Neural cell (in vitro differentiated cells): ENCODE measurements at regions not wholly inside any gene's neighbourhood (a gene's known extent, or its start where the extent isn't known, plus 50 kb on each side); places are given as distances from the start of the nearest gene placed in this dataset.

Source experiments
- H2AFZ ChIP-seq: fragments of 200-600, 300-800 bp; sonication (generic), shearing (Covaris generic); 2 replicates; pipeline ENCODE4 v1.6.0; 2014; ENCODE audit warnings: low read depth, mild to moderate bottlenecking, antibody characterized with exemption, low read length, moderate library complexity
- H3F3A ChIP-seq: fragments of 200-600 bp; shearing (Covaris generic); 2 replicates; pipeline ENCODE4 v1.6.1; 2016; ENCODE audit warnings: mild to moderate bottlenecking, moderate library complexity, mixed read lengths, antibody characterized with exemption, low read length; ENCODE audit not compliant: insufficient read depth, poor library complexity, severe bottlenecking
- H3K27ac ChIP-seq: fragments of 200-600, 300-800 bp; sonication (generic), shearing (Covaris generic); 2 replicates; pipeline ENCODE4 v1.5.1; 2014; ENCODE audit warnings: mild to moderate bottlenecking, low read length, moderate library complexity
- H3K27me3 ChIP-seq: fragments of 300-800, 200-600 bp; sonication (generic), shearing (Covaris generic); 2 replicates; pipeline ENCODE4 v1.6.0; 2014; ENCODE audit warnings: mild to moderate bottlenecking, low read depth, low read length, moderate library complexity; ENCODE audit not compliant: insufficient read depth
- H3K36me3 ChIP-seq: fragments of 300-800, 200-600 bp; sonication (generic), shearing (Covaris generic); 2 replicates; pipeline ENCODE4 v1.5.1; 2014; ENCODE audit warnings: mild to moderate bottlenecking, antibody characterized with exemption, low read length, moderate library complexity; ENCODE audit not compliant: insufficient read depth
- H3K4me2 ChIP-seq: fragments of 300-800, 200-600 bp; sonication (generic), shearing (Covaris generic); 2 replicates; pipeline ENCODE4 v1.6.0; 2014; ENCODE audit warnings: mild to moderate bottlenecking, low read length
- H3K4me3 ChIP-seq: fragments of 300-800, 200-600 bp; sonication (generic), shearing (Covaris generic); 2 replicates; pipeline ENCODE4 v1.5.1; 2014; ENCODE audit warnings: mild to moderate bottlenecking, low read length, moderate library complexity
- H3K79me2 ChIP-seq: fragments of 200-600 bp; shearing (Covaris generic); replicated peaks from 2 replicates; pipeline ENCODE4 v1.6.0; 2014; ENCODE audit warnings: mild to moderate bottlenecking, low read length, moderate library complexity; ENCODE audit not compliant: insufficient read depth
- H3K9ac ChIP-seq: fragments of 300-800, 200-600 bp; sonication (generic), shearing (Covaris generic); 2 replicates; pipeline ENCODE4 v1.6.1; 2016; ENCODE audit warnings: mild to moderate bottlenecking, low read length, mixed read lengths
- H3K9me2 ChIP-seq: fragments of 200-600 bp; shearing (Covaris generic); 2 replicates; pipeline ENCODE4 v1.6.1; 2016; ENCODE audit warnings: mild to moderate bottlenecking, low read length, mixed read lengths; ENCODE audit not compliant: insufficient read depth
- H3K9me3 ChIP-seq: fragments of 200-600, 300-800 bp; sonication (generic), shearing (Covaris generic); 2 replicates; pipeline ENCODE4 v1.6.1; 2016; ENCODE audit warnings: mild to moderate bottlenecking, mixed run types, low read length, moderate library complexity, mixed read lengths
- H4K20me1 ChIP-seq: fragments of 200-600 bp; shearing (Covaris generic); 2 replicates; pipeline ENCODE4 v1.6.1; 2016; ENCODE audit warnings: mild to moderate bottlenecking, mixed run types; ENCODE audit not compliant: insufficient read depth
- EP300 ChIP-seq: fragments of 450-650 bp; conservative IDR thresholded peaks from 2 replicates; pipeline ENCODE4 v1.6.1; 2014; ENCODE audit warnings: antibody characterized with exemption, mild to moderate bottlenecking, moderate library complexity; ENCODE audit not compliant: poor library complexity, severe bottlenecking
- EZH2 ChIP-seq: fragments of 200-600, 300-800 bp; shearing (Covaris generic), sonication (generic); IDR thresholded peaks from 2 replicates; pipeline ENCODE4 v1.6.1; 2014; ENCODE audit warnings: antibody characterized with exemption, low read length, borderline replicate concordance, mild to moderate bottlenecking; ENCODE audit not compliant: insufficient read depth, poor library complexity, severe bottlenecking
- MXI1 ChIP-seq: fragments of 450-650 bp; conservative IDR thresholded peaks from 2 replicates; pipeline ENCODE4 v1.6.1; 2014; ENCODE audit warnings: antibody characterized with exemption, mild to moderate bottlenecking; ENCODE audit not compliant: poor library complexity, severe bottlenecking
- POLR2AphosphoS5 ChIP-seq: IDR thresholded peaks from 2 replicates; pipeline ENCODE4 v1.6.1; 2012
- RAD21 ChIP-seq: fragments of 450-650 bp; conservative IDR thresholded peaks from 2 replicates; pipeline ENCODE4 v1.6.1; 2014; ENCODE audit warnings: antibody characterized with exemption, mild to moderate bottlenecking, moderate library complexity
- SMC3 ChIP-seq: fragments of 450-650 bp; conservative IDR thresholded peaks from 2 replicates; pipeline ENCODE4 v1.6.1; 2014; ENCODE audit warnings: antibody characterized with exemption, mild to moderate bottlenecking, moderate library complexity; ENCODE audit not compliant: poor library complexity
- TAF1 ChIP-seq: IDR thresholded peaks from 2 replicates; pipeline ENCODE4 v1.6.1; 2012; ENCODE audit warnings: low read depth
- TF ChIP-seq, protein P1 (sequence below): IDR thresholded peaks from 2 replicates; pipeline ENCODE4 v1.6.1; 2012; ENCODE audit warnings: borderline replicate concordance
- TF ChIP-seq, protein P2 (sequence below): fragments of 450-650 bp; IDR thresholded peaks from 2 replicates; pipeline ENCODE4 v1.5.1; 2014; ENCODE audit warnings: antibody characterized with exemption, mild to moderate bottlenecking, moderate library complexity; ENCODE audit not compliant: poor library complexity, severe bottlenecking

DNA sequence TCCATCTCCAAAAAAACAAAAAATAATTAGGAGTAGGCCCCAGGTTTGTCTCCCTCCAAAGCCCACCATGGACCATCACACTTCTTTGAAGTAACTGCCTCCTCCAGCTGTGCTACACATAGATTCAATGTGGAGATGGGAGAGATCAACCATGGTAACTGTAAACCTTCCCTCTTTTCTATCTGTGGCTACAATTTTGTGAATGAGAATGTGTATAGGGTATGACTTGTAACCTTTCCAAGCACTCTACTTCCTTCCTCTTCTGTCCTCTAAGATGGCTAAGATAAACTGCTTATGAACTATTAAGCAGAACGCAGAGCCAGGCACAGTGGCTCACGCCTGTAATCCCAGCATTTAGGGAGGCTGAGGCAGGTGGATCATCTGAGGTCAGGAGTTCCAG, 55.5 kb upstream of the ATP11B start:
- no peaks in the 10 kb centered on the region for H3K36me3 ChIP-seq
- H3K79me2 ChIP-seq, result no peaks in the 10 kb centered on the region
- no peak overlapping the region for H3K4me2 ChIP-seq
- H3K9me3 ChIP-seq, result no peaks in the 10 kb centered on the region
- H3K9ac ChIP-seq, result no peak overlapping the region
- no peak overlapping the region for H3K4me3 ChIP-seq
- H4K20me1 ChIP-seq, result no peaks in the 10 kb centered on the region
- no peaks in the 10 kb centered on the region for H3F3A ChIP-seq
- no peaks in the 10 kb centered on the region for H3K9me2 ChIP-seq
- H3K27ac ChIP-seq, result no peak overlapping the region
- H3K27me3 ChIP-seq, result no peaks in the 10 kb centered on the region
- no peak overlapping the region for H2AFZ ChIP-seq
- TF ChIP-seq, protein P1, sequence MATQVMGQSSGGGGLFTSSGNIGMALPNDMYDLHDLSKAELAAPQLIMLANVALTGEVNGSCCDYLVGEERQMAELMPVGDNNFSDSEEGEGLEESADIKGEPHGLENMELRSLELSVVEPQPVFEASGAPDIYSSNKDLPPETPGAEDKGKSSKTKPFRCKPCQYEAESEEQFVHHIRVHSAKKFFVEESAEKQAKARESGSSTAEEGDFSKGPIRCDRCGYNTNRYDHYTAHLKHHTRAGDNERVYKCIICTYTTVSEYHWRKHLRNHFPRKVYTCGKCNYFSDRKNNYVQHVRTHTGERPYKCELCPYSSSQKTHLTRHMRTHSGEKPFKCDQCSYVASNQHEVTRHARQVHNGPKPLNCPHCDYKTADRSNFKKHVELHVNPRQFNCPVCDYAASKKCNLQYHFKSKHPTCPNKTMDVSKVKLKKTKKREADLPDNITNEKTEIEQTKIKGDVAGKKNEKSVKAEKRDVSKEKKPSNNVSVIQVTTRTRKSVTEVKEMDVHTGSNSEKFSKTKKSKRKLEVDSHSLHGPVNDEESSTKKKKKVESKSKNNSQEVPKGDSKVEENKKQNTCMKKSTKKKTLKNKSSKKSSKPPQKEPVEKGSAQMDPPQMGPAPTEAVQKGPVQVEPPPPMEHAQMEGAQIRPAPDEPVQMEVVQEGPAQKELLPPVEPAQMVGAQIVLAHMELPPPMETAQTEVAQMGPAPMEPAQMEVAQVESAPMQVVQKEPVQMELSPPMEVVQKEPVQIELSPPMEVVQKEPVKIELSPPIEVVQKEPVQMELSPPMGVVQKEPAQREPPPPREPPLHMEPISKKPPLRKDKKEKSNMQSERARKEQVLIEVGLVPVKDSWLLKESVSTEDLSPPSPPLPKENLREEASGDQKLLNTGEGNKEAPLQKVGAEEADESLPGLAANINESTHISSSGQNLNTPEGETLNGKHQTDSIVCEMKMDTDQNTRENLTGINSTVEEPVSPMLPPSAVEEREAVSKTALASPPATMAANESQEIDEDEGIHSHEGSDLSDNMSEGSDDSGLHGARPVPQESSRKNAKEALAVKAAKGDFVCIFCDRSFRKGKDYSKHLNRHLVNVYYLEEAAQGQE, result no peak
- TF ChIP-seq EP300, result no peak
- TF ChIP-seq EZH2, result no peak
- TF ChIP-seq, protein P2, sequence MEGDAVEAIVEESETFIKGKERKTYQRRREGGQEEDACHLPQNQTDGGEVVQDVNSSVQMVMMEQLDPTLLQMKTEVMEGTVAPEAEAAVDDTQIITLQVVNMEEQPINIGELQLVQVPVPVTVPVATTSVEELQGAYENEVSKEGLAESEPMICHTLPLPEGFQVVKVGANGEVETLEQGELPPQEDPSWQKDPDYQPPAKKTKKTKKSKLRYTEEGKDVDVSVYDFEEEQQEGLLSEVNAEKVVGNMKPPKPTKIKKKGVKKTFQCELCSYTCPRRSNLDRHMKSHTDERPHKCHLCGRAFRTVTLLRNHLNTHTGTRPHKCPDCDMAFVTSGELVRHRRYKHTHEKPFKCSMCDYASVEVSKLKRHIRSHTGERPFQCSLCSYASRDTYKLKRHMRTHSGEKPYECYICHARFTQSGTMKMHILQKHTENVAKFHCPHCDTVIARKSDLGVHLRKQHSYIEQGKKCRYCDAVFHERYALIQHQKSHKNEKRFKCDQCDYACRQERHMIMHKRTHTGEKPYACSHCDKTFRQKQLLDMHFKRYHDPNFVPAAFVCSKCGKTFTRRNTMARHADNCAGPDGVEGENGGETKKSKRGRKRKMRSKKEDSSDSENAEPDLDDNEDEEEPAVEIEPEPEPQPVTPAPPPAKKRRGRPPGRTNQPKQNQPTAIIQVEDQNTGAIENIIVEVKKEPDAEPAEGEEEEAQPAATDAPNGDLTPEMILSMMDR, result no peak
- no peak for TF ChIP-seq MXI1
- no peak for TF ChIP-seq TAF1

DNA sequence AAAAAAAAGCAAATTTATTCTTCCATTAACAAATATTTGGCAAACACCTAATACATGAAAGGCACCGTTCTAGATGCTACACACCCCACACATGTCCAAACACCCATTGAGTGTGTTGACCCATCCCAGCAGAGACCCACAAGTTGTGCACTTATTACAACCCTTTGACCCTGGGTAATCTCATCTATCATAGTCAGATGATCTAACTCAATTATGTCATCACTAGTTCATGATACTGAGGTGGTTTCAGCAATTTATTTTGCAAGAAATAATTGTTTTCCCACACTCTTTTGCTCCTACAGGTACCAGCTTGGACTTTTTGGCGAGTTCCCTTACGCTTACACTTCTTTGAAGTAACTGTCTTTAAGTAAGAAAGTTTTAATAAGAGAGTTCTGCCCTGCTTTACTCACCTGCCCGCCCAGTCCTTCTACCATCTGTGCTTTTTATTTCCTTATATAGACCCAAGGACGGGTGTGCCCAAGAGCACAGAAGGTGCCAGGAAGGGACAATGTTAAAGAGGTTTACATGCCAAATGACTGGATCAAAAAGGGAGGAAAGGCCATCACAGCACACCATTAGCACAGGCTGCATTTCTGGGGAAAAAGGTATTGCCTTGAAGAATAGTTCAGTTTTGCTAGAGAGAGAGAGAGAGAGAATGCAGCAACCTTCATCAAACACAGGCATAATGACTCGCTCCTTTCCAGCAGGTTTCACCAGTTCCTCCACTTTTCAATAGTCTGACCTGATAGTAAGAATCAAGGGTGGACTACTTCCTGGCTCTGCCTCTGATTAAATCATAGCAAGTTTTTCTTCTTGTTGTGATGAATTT, 54.5 kb upstream of the ATP11B start:
- H3K79me2 ChIP-seq, result no peaks in the 10 kb centered on the region
- no peaks in the 10 kb centered on the region for H3K9me3 ChIP-seq
- H2AFZ ChIP-seq, result no peak overlapping the region
- H3K36me3 ChIP-seq, result no peaks in the 10 kb centered on the region
- H3K4me3 ChIP-seq, result no peak overlapping the region
- H4K20me1 ChIP-seq, result no peaks in the 10 kb centered on the region
- H3K27me3 ChIP-seq, result no peaks in the 10 kb centered on the region
- H3K9me2 ChIP-seq, result no peaks in the 10 kb centered on the region
- H3K4me2 ChIP-seq, result no peak overlapping the region
- H3F3A ChIP-seq, result no peaks in the 10 kb centered on the region
- H3K27ac ChIP-seq, result no peak overlapping the region
- TF ChIP-seq SMC3 (no peak), RAD21 (no peak)
- no peak overlapping the region for H3K9ac ChIP-seq

DNA sequence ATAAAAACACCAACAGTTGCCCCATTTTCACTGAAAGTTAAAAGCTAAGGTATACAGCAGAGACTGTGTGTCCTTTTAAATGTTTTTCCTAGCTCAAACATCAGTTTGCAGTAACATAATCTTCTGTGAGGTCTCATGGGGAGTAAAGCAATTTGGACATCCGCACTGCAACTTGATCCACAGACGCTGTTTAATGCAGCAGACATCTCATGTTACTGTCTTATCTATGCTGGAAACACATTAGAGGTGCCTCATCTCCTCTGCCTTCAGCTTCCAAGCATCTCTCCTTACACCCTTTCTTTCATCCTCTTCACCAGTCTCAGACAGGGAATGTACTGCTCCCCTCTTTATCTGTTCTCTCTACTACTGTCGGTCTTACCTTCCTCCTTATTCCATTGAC, 53.7 kb upstream of the ATP11B start:
- H3K4me3 ChIP-seq, result no peak overlapping the region
- H3K27ac ChIP-seq, result no peak overlapping the region
- H2AFZ ChIP-seq, result no peak overlapping the region
- no peaks in the 10 kb centered on the region for H3K27me3 ChIP-seq
- no peak overlapping the region for H3K4me2 ChIP-seq
- no peaks in the 10 kb centered on the region for H3K36me3 ChIP-seq
- H3K9me2 ChIP-seq, result no peaks in the 10 kb centered on the region
- no peaks in the 10 kb centered on the region for H3F3A ChIP-seq
- no peaks in the 10 kb centered on the region for H3K9me3 ChIP-seq
- H3K79me2 ChIP-seq, result no peaks in the 10 kb centered on the region
- no peak overlapping the region for H3K9ac ChIP-seq
- H4K20me1 ChIP-seq, result no peaks in the 10 kb centered on the region
- TF ChIP-seq POLR2AphosphoS5 (no peak), TAF1 (no peak), SMC3 (no peak), RAD21 (no peak)
- TF ChIP-seq, protein P2, result no peak
